HEK293 (cell line): ENCODE measurements at regions not wholly inside any gene's neighbourhood (a gene's known extent, or its start where the extent isn't known, plus 50 kb on each side); places are given as distances from the start of the nearest gene placed in this dataset.

Source experiments
- KLF1 ChIP-seq: fragments of 450-650 bp; formaldehyde crosslinking; IDR thresholded peaks from 2 replicates; pipeline ENCODE4 v1.5.1; 2016; ENCODE audit warnings: missing biosample characterization, missing genetic modification characterization
- REPIN1 ChIP-seq: fragments of 450-650 bp; formaldehyde crosslinking; IDR thresholded peaks from 2 replicates; pipeline ENCODE4 v1.5.1; 2017; ENCODE audit warnings: missing biosample characterization, missing genetic modification characterization, low read depth
- TRIM28 ChIP-seq: IDR thresholded peaks from 2 replicates; pipeline ENCODE4 v1.6.1; 2011; ENCODE audit warnings: low read length, control low read depth, borderline replicate concordance
- TSHZ1 ChIP-seq: fragments of 450-650 bp; formaldehyde crosslinking; IDR thresholded peaks from 2 replicates; pipeline ENCODE4 v1.5.1; 2016; ENCODE audit warnings: missing biosample characterization, missing genetic modification characterization, borderline replicate concordance
- ZBTB8A ChIP-seq: fragments of 450-650 bp; formaldehyde crosslinking; IDR thresholded peaks from 2 replicates; pipeline ENCODE4 v1.5.1; 2016; ENCODE audit warnings: missing biosample characterization, missing genetic modification characterization
- ZNF121 ChIP-seq: fragments of 450-650 bp; formaldehyde crosslinking; IDR thresholded peaks from 2 replicates; pipeline ENCODE4 v1.5.1; 2016; ENCODE audit warnings: missing biosample characterization, missing genetic modification characterization
- ZNF18 ChIP-seq: fragments of 450-650 bp; formaldehyde crosslinking; IDR thresholded peaks from 2 replicates; pipeline ENCODE4 v1.5.1; 2016; ENCODE audit warnings: missing biosample characterization, missing genetic modification characterization
- ZNF202 ChIP-seq: fragments of 450-650 bp; formaldehyde crosslinking; IDR thresholded peaks from 2 replicates; pipeline ENCODE4 v1.5.1; 2016; ENCODE audit warnings: missing biosample characterization, missing genetic modification characterization, borderline replicate concordance
- ZNF280D ChIP-seq: fragments of 450-650 bp; formaldehyde crosslinking; IDR thresholded peaks from 2 replicates; pipeline ENCODE4 v1.5.1; 2016; ENCODE audit warnings: missing biosample characterization, missing genetic modification characterization
- ZNF292 ChIP-seq: fragments of 450-650 bp; formaldehyde crosslinking; IDR thresholded peaks from 2 replicates; pipeline ENCODE4 v1.5.1; 2016; ENCODE audit warnings: low read depth, missing biosample characterization, missing genetic modification characterization, borderline replicate concordance
- ZNF555 ChIP-seq: fragments of 450-650 bp; formaldehyde crosslinking; conservative IDR thresholded peaks from 2 replicates; pipeline ENCODE4 v1.5.1; 2017; ENCODE audit warnings: missing biosample characterization, mild to moderate bottlenecking, missing genetic modification characterization, inconsistent platforms
- ZNF654 ChIP-seq: fragments of 450-650 bp; formaldehyde crosslinking; IDR thresholded peaks from 2 replicates; pipeline ENCODE4 v1.5.1; 2016; ENCODE audit warnings: low read depth, missing biosample characterization, missing genetic modification characterization
- TF ChIP-seq, protein P1 (sequence below): fragments of 450-650 bp; formaldehyde crosslinking; IDR thresholded peaks from 2 replicates; pipeline ENCODE4 v1.5.1; 2016; ENCODE audit warnings: missing biosample characterization, missing genetic modification characterization
- TF ChIP-seq, protein P2 (sequence below): fragments of 450-650 bp; formaldehyde crosslinking; IDR thresholded peaks from 2 replicates; pipeline ENCODE4 v1.5.1; 2016; ENCODE audit warnings: missing biosample characterization, missing genetic modification characterization

DNA sequence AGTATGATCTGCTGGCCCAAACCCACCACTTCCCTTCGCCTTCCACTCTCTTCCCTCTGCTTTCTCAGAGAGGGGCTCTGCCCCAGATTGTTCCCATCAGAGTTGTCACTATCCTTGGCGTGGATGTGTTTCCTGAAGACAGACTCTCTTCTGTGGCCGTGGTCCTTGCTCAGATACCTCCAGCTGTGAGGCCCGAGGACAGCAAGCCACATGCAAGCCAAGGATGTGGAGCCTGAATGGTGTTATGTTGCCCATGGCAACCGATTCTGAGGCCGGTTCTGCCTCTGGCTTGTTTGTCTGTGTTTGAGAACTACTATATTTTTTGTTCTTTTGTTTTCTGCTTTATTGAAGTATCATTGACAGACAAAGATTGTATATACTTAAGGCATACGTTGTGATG, 247.4 kb upstream of the PODXL start:
- TF ChIP-seq ZNF202 (tag by site-specific recombination) (no peak), ZNF555 (tag by site-specific recombination) (no peak), ZNF280D (tag by site-specific recombination) (no peak), ZNF121 (tag by site-specific recombination) (no peak), TRIM28 (no peak), TSHZ1 (no peak), ZNF292 (tag by site-specific recombination) (no peak), ZBTB8A (tag by site-specific recombination) (no peak), REPIN1 (no peak), KLF1 (tag by site-specific recombination) (no peak), ZNF18 (tag by site-specific recombination) (no peak), ZNF654 (tag by site-specific recombination) (no peak)
- TF ChIP-seq, protein P1, sequence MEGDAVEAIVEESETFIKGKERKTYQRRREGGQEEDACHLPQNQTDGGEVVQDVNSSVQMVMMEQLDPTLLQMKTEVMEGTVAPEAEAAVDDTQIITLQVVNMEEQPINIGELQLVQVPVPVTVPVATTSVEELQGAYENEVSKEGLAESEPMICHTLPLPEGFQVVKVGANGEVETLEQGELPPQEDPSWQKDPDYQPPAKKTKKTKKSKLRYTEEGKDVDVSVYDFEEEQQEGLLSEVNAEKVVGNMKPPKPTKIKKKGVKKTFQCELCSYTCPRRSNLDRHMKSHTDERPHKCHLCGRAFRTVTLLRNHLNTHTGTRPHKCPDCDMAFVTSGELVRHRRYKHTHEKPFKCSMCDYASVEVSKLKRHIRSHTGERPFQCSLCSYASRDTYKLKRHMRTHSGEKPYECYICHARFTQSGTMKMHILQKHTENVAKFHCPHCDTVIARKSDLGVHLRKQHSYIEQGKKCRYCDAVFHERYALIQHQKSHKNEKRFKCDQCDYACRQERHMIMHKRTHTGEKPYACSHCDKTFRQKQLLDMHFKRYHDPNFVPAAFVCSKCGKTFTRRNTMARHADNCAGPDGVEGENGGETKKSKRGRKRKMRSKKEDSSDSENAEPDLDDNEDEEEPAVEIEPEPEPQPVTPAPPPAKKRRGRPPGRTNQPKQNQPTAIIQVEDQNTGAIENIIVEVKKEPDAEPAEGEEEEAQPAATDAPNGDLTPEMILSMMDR (tag by site-specific recombination): no peak
- TF ChIP-seq, protein P2, sequence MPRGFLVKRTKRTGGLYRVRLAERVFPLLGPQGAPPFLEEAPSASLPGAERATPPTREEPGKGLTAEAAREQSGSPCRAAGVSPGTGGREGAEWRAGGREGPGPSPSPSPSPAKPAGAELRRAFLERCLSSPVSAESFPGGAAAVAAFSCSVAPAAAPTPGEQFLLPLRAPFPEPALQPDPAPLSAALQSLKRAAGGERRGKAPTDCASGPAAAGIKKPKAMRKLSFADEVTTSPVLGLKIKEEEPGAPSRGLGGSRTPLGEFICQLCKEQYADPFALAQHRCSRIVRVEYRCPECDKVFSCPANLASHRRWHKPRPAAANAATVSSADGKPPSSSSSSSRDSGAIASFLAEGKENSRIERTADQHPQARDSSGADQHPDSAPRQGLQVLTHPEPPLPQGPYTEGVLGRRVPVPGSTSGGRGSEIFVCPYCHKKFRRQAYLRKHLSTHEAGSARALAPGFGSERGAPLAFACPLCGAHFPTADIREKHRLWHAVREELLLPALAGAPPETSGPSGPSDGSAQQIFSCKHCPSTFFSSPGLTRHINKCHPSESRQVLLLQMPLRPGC (tag by site-specific recombination): no peak
